Stimulated activated CD4-positive, alpha-beta T cell treated with anti-CD3 and anti-CD28 coated beads, Interleukin-2, amount 100 ng/mL, for 24 hours (primary cell): ENCODE measurements at regions not wholly inside any gene's neighbourhood (a gene's known extent, or its start where the extent isn't known, plus 50 kb on each side); places are given as distances from the start of the nearest gene placed in this dataset.
"Not testable (repeated sequence)": the region's sequence is repeated elsewhere in the genome, so short reads cannot be mapped to it uniquely, and the experiment has no call there.

Experiments used
- DNase-seq, 2 donors: peaks; one replicate each; pipeline ENCODE4 v3.0.0-alpha.2; 2020

GRCh38 chr2:84286878-84287277, 172.2 kb downstream of the SUCLG1 start:
- DNase-seq = no peak

GRCh38 chr2:84285056-84285747, 173.9 kb downstream of the SUCLG1 start:
- DNase-seq = no peak

- no peak for DNase-seq
These were observed 175.6 kb downstream of the SUCLG1 start for GRCh38 chr2:84283506-84283905.

GRCh38 chr2:84281510-84281909, 177.6 kb downstream of the SUCLG1 start:
- DNase-seq = no peak

GRCh38 chr2:84280873-84281272, 178.2 kb downstream of the SUCLG1 start:
- no peak for DNase-seq

- DNase-seq = no peak
These were observed 180.7 kb downstream of the SUCLG1 start for GRCh38 chr2:84278386-84278785.

GRCh38 chr2:84276590-84277255, 182.4 kb downstream of the SUCLG1 start:
- no peak for DNase-seq

GRCh38 chr2:84273406-84273805, 185.7 kb downstream of the SUCLG1 start:
- DNase-seq = no peak

- DNase-seq = no peak
These were observed 187.1 kb downstream of the SUCLG1 start for GRCh38 chr2:84271977-84272376.

GRCh38 chr2:84257831-84258230, 201.2 kb downstream of the SUCLG1 start:
- no peak for DNase-seq

- no peak for DNase-seq
These were observed 207.3 kb downstream of the SUCLG1 start for GRCh38 chr2:84251651-84252302.

- DNase-seq = no peak
These were observed 209.9 kb downstream of the SUCLG1 start for GRCh38 chr2:84249140-84249539.

GRCh38 chr2:84247532-84247931, 211.5 kb downstream of the SUCLG1 start:
- no peak for DNase-seq

- no peak for DNase-seq
These were observed 215.0 kb downstream of the SUCLG1 start for GRCh38 chr2:84243788-84244733.

- DNase-seq = no peak
These were observed 220.2 kb downstream of the SUCLG1 start for GRCh38 chr2:84238907-84239306.

GRCh38 chr2:84236288-84236687, 222.8 kb downstream of the SUCLG1 start:
- no peak for DNase-seq

GRCh38 chr2:84234103-84234502, 225.0 kb downstream of the SUCLG1 start:
- DNase-seq = no peak

GRCh38 chr2:84231478-84231877, 227.6 kb downstream of the SUCLG1 start:
- no peak for DNase-seq

GRCh38 chr2:84224121-84224520, 235.0 kb downstream of the SUCLG1 start:
- no peak for DNase-seq

GRCh38 chr2:84223191-84223590, 235.9 kb downstream of the SUCLG1 start:
- DNase-seq = no peak

GRCh38 chr2:84221102-84221501, 238.0 kb downstream of the SUCLG1 start:
- not testable (repeated sequence) for DNase-seq

GRCh38 chr2:84217456-84217855, 241.6 kb downstream of the SUCLG1 start:
- DNase-seq = no peak

- no peak for DNase-seq
These were observed 244.6 kb downstream of the SUCLG1 start for GRCh38 chr2:84214455-84214854.
